SK-N-SH (cell line): ENCODE measurements at regions not wholly inside any gene's neighbourhood (a gene's known extent, or its start where the extent isn't known, plus 50 kb on each side); places are given as distances from the start of the nearest gene placed in this dataset.

Source experiments
- CTCF ChIA-PET: fragments of 300-600, 350-600 bp; formaldehyde crosslinking; extraction: SDS; loops from one replicate; lab custom pipeline; 2021; lab: Yijun Ruan, JAX
- POLR2A ChIA-PET: fragments of 350-600 bp; sonication (Branson Sonifier 250); formaldehyde crosslinking; extraction: SDS; loops from one replicate; lab custom pipeline; 2020; ENCODE audit warnings: antibody characterized with exemption, inconsistent platforms; lab: Yijun Ruan, JAX
- DNase-seq: peaks from one replicate; pipeline ENCODE4 v3.0.0; 2012
- H2AFZ ChIP-seq: fragments of 200-600 bp; sonication (generic); 2 replicates; pipeline ENCODE4 v1.8.1; 2016; ENCODE audit warnings: antibody characterized with exemption, mild to moderate bottlenecking, low read depth
- H3F3A ChIP-seq: fragments of 200-600 bp; sonication (generic); replicated peaks from 2 replicates; pipeline ENCODE3; 2016; ENCODE audit warnings: antibody characterized with exemption, mild to moderate bottlenecking; ENCODE audit not compliant: insufficient read depth
- H3K27ac ChIP-seq, 2 experiments: fragments of 200-500 bp in 1 of 2; fragments of 200-600 bp in 1 of 2; sonication (Bioruptor generic) in 1 of 2; sonication (generic), shearing (Covaris generic) in 1 of 2; 2 replicates each; pipeline versions ENCODE4 v1.5.1 to v1.6.1; 2014 to 2016; ENCODE audit warnings: low read depth in 2 of 2, inconsistent platforms in 1 of 2, low read length in 1 of 2, mild to moderate bottlenecking in 1 of 2, mixed read lengths in 1 of 2
- H3K27me3 ChIP-seq: fragments of 200-600 bp; sonication (generic), shearing (Covaris generic); 2 replicates; pipeline ENCODE4 v1.6.1; 2016; ENCODE audit warnings: mixed run types; ENCODE audit not compliant: insufficient read depth
- H3K36me3 ChIP-seq, 2 experiments: fragments of 200-500 bp in 1 of 2; fragments of 200-600 bp in 1 of 2; sonication (Bioruptor generic) in 1 of 2; sonication (generic) in 1 of 2; replicated peaks in 1 of 2; 2 replicates each; pipeline versions ENCODE3 to v1.5.1; 2014 to 2016; ENCODE audit warnings: low read length in 1 of 2, mild to moderate bottlenecking in 1 of 2; ENCODE audit not compliant: insufficient read depth in 2 of 2, control insufficient read depth in 1 of 2
- H3K4me1 ChIP-seq, 2 experiments: fragments of 200-500 bp in 1 of 2; fragments of 200-600 bp in 1 of 2; sonication (Bioruptor generic) in 1 of 2; sonication (generic), shearing (Covaris generic) in 1 of 2; 2 replicates each; pipeline versions ENCODE4 v1.5.1 to v1.6.1; 2014 to 2016; ENCODE audit warnings: low read depth in 1 of 2, low read length in 1 of 2, mixed run types in 1 of 2; ENCODE audit not compliant: insufficient read depth in 2 of 2, control insufficient read depth in 1 of 2
- H3K4me2 ChIP-seq: fragments of 200-600 bp; sonication (generic), shearing (Covaris generic); 2 replicates; pipeline ENCODE4 v1.6.1; 2017; ENCODE audit warnings: mixed run types
- H3K4me3 ChIP-seq, 2 experiments: fragments of 200-500 bp in 1 of 2; fragments of 200-600 bp in 1 of 2; sonication (Bioruptor generic) in 1 of 2; sonication (generic), shearing (Covaris generic) in 1 of 2; 2 replicates each; pipeline versions ENCODE4 v1.5.1 to v1.8.1; 2014 to 2016; ENCODE audit warnings: low read depth in 2 of 2, inconsistent platforms in 1 of 2, low read length in 1 of 2, mild to moderate bottlenecking in 1 of 2, mixed read lengths in 1 of 2, moderate library complexity in 1 of 2
- H3K79me2 ChIP-seq: fragments of 200-600 bp; sonication (generic); 2 replicates; pipeline ENCODE4 v1.8.1; 2017; ENCODE audit warnings: mild to moderate bottlenecking; ENCODE audit not compliant: insufficient read depth
- H3K9ac ChIP-seq: fragments of 200-600 bp; sonication (generic); 2 replicates; pipeline ENCODE4 v1.6.1; 2017; ENCODE audit warnings: mixed run types
- H3K9me2 ChIP-seq: fragments of 200-600 bp; sonication (generic); 2 replicates; pipeline ENCODE4 v1.6.1; 2017; ENCODE audit warnings: mixed run types
- H3K9me3 ChIP-seq: fragments of 200-600 bp; sonication (generic); 2 replicates; pipeline ENCODE4 v1.6.1; 2017; ENCODE audit warnings: mixed run types, mild to moderate bottlenecking, moderate library complexity
- H4K20me1 ChIP-seq: fragments of 200-600 bp; sonication (generic); 2 replicates; pipeline ENCODE4 v1.6.1; 2017; ENCODE audit warnings: mild to moderate bottlenecking, mixed run types; ENCODE audit not compliant: insufficient read depth
- CHD2 ChIP-seq: fragments of 150-350 bp; IDR thresholded peaks from 2 replicates; pipeline ENCODE4 v1.6.1; 2018; ENCODE audit warnings: low read length; ENCODE audit not compliant: partially characterized antibody
- ELF1 ChIP-seq: IDR thresholded peaks from 2 replicates; pipeline ENCODE4 v1.4.0; 2012
- EZH2phosphoT487 ChIP-seq: fragments of 200-600 bp; sonication (generic); IDR thresholded peaks from 2 replicates; pipeline ENCODE4 v1.6.1; 2017; ENCODE audit warnings: low read depth, mixed run types, mild to moderate bottlenecking, antibody characterized with exemption, moderate library complexity, borderline replicate concordance
- JUND ChIP-seq: IDR thresholded peaks from 2 replicates; pipeline ENCODE4 v1.4.0; 2012
- MXI1 ChIP-seq: IDR thresholded peaks from 2 replicates; pipeline ENCODE4 v1.6.1; 2012; ENCODE audit warnings: mild to moderate bottlenecking, low read depth, low read length, improper control_type of control experiment
- NFIC ChIP-seq: IDR thresholded peaks from 2 replicates; pipeline ENCODE4 v1.4.0; 2012; ENCODE audit warnings: borderline replicate concordance
- NRF1 ChIP-seq: IDR thresholded peaks from 2 replicates; pipeline ENCODE4 v1.6.1; 2012; ENCODE audit warnings: low read depth, mild to moderate bottlenecking, low read length
- RAD21 ChIP-seq: IDR thresholded peaks from 2 replicates; pipeline ENCODE4 v1.6.1; 2012; ENCODE audit warnings: mild to moderate bottlenecking, low read length
- RFX5 ChIP-seq: IDR thresholded peaks from 2 replicates; pipeline ENCODE4 v1.6.1; 2012; ENCODE audit warnings: mild to moderate bottlenecking, improper control_type of control experiment, low read length
- RXRA ChIP-seq: IDR thresholded peaks from 2 replicates; pipeline ENCODE4 v1.4.0; 2012; ENCODE audit warnings: low read depth, mild to moderate bottlenecking, borderline replicate concordance
- SIN3A ChIP-seq: IDR thresholded peaks from 2 replicates; pipeline ENCODE4 v1.6.1; 2012; ENCODE audit warnings: low read depth, mild to moderate bottlenecking, low read length, moderate library complexity, borderline replicate concordance
- SMC3 ChIP-seq: IDR thresholded peaks from 2 replicates; pipeline ENCODE4 v1.6.1; 2012; ENCODE audit warnings: low read depth, low read length, improper control_type of control experiment
- TAF1 ChIP-seq: IDR thresholded peaks from 2 replicates; pipeline ENCODE4 v1.6.1; 2012; ENCODE audit warnings: low read depth, mild to moderate bottlenecking, low read length, moderate library complexity, borderline replicate concordance
- TCF12 ChIP-seq: IDR thresholded peaks from 2 replicates; pipeline ENCODE4 v1.4.0; 2012
- TEAD4 ChIP-seq: IDR thresholded peaks from 2 replicates; pipeline ENCODE4 v1.4.0; 2012; ENCODE audit warnings: mild to moderate bottlenecking, borderline replicate concordance; ENCODE audit not compliant: insufficient read depth
- USF2 ChIP-seq: fragments of 150-350 bp; IDR thresholded peaks from 2 replicates; pipeline ENCODE4 v1.6.1; 2017; ENCODE audit warnings: antibody characterized with exemption, low read length, low read depth, borderline replicate concordance
- ZBTB33 ChIP-seq: IDR thresholded peaks from 2 replicates; pipeline ENCODE4 v1.4.0; 2012; ENCODE audit warnings: low read depth, borderline replicate concordance
- WGBS: methylation state at CpG from one replicate; pipeline ENCODE4 v1.1.6; 2017; ENCODE audit warnings: low lambda C conversion rate; 5-methylcytosine and 5-hydroxymethylcytosine counted together
- TF ChIP-seq, protein P1 (sequence below): IDR thresholded peaks from 2 replicates; pipeline ENCODE4; 2012
- TF ChIP-seq, protein P2 (sequence below): IDR thresholded peaks from 2 replicates; pipeline ENCODE4 v1.4.0; 2012; ENCODE audit warnings: low read depth

GRCh38 chr3:29176501-29176900, 104.4 kb upstream of the RBMS3 start:
- WGBS = 27% methylated on average over 2 of the region's 2 CpGs
- POLR2A ChIA-PET = no interaction called here
- no peak overlapping the region for H3K4me2 ChIP-seq

DNA sequence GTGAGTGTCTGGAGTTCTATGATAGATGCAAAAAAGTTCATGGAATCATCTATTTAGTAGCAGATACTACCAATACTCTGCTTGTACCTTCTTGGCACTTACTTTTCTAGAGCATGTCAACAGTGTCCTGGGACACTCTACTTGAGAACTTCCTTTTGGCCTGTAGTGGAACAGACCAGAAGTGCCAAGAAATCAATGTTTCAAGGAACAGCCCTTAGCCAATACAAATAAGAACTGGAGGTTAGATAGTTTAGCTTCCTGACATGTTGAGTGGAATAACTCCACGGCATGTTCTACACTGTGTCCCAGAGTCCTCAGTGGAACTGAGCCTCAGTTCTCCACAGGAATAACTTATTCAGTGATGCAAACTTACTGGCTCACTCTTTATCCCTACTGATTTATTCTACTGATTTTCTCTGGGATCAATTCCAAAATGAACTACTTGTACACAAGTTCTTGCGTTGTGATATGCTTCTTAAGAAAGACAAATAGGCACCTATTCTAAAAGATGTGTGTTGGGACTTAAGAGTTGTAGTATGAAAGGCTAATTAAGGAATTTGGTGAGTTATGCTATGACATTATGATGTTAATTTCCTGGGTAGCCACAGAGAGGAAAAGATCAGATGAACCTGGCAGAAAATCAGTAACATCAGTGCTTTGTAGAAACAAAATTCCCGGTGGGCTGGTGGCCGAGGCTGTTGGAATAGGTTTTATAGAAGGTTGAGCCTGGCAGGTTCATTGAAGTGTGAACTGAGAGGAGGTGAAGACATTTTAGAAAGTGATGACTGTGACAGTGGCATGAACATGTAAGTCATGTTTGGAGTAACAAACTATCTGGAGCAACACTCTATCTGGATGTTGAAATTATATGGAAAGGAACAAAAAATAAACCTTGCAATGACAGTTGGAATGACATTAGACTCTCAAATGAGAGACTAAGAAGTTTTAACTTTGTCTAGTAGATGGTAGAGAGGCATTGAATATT, 101.8 kb upstream of the RBMS3 start:
- Histone ChIP-seq H3K27me3 (no peaks in the 10 kb centered on the region), H3K4me2 (no peak overlapping the region), H3K36me3 (no peaks in the 10 kb centered on the region), H4K20me1 (no peaks in the 10 kb centered on the region), H2AFZ (no peak overlapping the region), H3K4me1 (peaks cover 3 to 11% of the 10 kb centered on the region in 2 experiments; a peak in 3 of 4 replicates), H3K4me3 (no peak overlapping the region), H3K9me2 (no peaks in the 10 kb centered on the region), H3K27ac (no peak overlapping the region), H3K9me3 (no peaks in the 10 kb centered on the region), H3K9ac (no peak overlapping the region), H3K79me2 (no peaks in the 10 kb centered on the region), H3F3A (peaks cover 12% of the 10 kb centered on the region)
- WGBS = 92% methylated on average over 4 of the region's 4 CpGs
- ChIA-PET CTCF (no interaction called here), POLR2A (no interaction called here)
- TF ChIP-seq TCF12 (no peak), RXRA (no peak), MXI1 (no peak), RFX5 (no peak), EZH2phosphoT487 (no peak), RAD21 (no peak), NRF1 (no peak), ZBTB33 (no peak), TAF1 (no peak), JUND (no peak), ELF1 (no peak), NFIC (no peak), SIN3A (no peak), SMC3 (no peak), TEAD4 (no peak), CHD2 (no peak), USF2 (no peak)
- TF ChIP-seq, protein P1, sequence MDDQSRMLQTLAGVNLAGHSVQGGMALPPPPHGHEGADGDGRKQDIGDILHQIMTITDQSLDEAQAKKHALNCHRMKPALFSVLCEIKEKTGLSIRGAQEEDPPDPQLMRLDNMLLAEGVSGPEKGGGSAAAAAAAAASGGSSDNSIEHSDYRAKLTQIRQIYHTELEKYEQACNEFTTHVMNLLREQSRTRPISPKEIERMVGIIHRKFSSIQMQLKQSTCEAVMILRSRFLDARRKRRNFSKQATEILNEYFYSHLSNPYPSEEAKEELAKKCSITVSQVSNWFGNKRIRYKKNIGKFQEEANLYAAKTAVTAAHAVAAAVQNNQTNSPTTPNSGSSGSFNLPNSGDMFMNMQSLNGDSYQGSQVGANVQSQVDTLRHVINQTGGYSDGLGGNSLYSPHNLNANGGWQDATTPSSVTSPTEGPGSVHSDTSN = no peak
- TF ChIP-seq, protein P2, sequence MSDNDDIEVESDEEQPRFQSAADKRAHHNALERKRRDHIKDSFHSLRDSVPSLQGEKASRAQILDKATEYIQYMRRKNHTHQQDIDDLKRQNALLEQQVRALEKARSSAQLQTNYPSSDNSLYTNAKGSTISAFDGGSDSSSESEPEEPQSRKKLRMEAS = no peak
- no peak for DNase-seq

More at GRCh38 chr3:29176501-29176900, 104.4 kb upstream of the RBMS3 start:
- Histone ChIP-seq H3F3A (peaks cover 7% of the 10 kb centered on the region), H3K79me2 (no peaks in the 10 kb centered on the region), H3K27me3 (no peaks in the 10 kb centered on the region), H3K36me3 (no peaks in the 10 kb centered on the region), H4K20me1 (no peaks in the 10 kb centered on the region), H3K4me1 (peaks cover 3 to 4% of the 10 kb centered on the region in 2 experiments; a peak in 3 of 4 replicates), H3K9ac (no peak overlapping the region), H3K9me3 (no peaks in the 10 kb centered on the region), H2AFZ (peak overlapping the region; percentile 4; the same call in 1 of the 2 replicates)
- CTCF ChIA-PET = no interaction called here
- peak; percentile 60 for TF ChIP-seq NFIC
- no peak for TF ChIP-seq RFX5
- TF ChIP-seq, all 33 proteins: peak for 1
- DNase-seq = peak; percentile 8
- H3K27ac ChIP-seq = peak overlapping the region in 1 of 2 experiments; percentile 50; a peak in 2 of 4 replicates
- no peaks in the 10 kb centered on the region for H3K9me2 ChIP-seq
- no peak overlapping the region for H3K4me3 ChIP-seq
